Endothelial cell of umbilical vein (primary cell): ENCODE measurements at regions not wholly inside any gene's neighbourhood (a gene's known extent, or its start where the extent isn't known, plus 50 kb on each side); places are given as distances from the start of the nearest gene placed in this dataset.

ENCODE experiments used
- BruUV-seq: library from RNA; stranded (reverse); fragments of 400-500 nt; replicated peaks from 2 replicates; lab custom pipeline; 2021; lab: Mats Ljungman, UMichigan
- CTCF ChIA-PET: fragments of 300-600, 350-600 bp; sonication (Branson Sonifier 250); formaldehyde crosslinking; loops from one replicate; lab custom pipeline; 2021; ENCODE audit warnings: antibody characterized with exemption, inconsistent platforms; lab: Charles Lee
- POLR2A ChIA-PET: fragments of 300-600, 350-600 bp; sonication (Branson Sonifier 250); formaldehyde crosslinking; loops from one replicate; lab custom pipeline; 2021; ENCODE audit warnings: antibody characterized with exemption, inconsistent platforms; lab: Charles Lee
- DNase-seq: peaks from one replicate; pipeline ENCODE4 v3.0.0-alpha.2; 2011; ENCODE audit warnings: low read depth, low spot score
- FAIRE-seq: peaks from 2 replicates; lab custom pipeline; 2011; peaks lifted over from hg19 to GRCh38; lab: Jason Lieb, UNC
- H2AFZ ChIP-seq: 2 replicates; pipeline ENCODE4 v1.6.0; 2012; ENCODE audit warnings: low read depth, low read length, control low read depth, inconsistent platforms
- H3K27ac ChIP-seq: 2 replicates; pipeline ENCODE4 v1.5.1; 2011; ENCODE audit warnings: low read depth, mild to moderate bottlenecking, control low read depth, low read length, moderate library complexity; ENCODE audit not compliant: insufficient read depth
- H3K27me3 ChIP-seq, 2 experiments: 2 replicates each; pipeline versions ENCODE4 v1.6.0 to v1.6.1; 2011; ENCODE audit warnings: low read length in 2 of 2, mixed read lengths in 1 of 2; ENCODE audit not compliant: control insufficient read depth in 2 of 2, insufficient read depth in 2 of 2
- H3K36me3 ChIP-seq, 2 experiments: 2 replicates in 1 of 2; 3 replicates in 1 of 2; pipeline ENCODE4 v1.5.1; 2011; ENCODE audit warnings: low read length in 2 of 2, mild to moderate bottlenecking in 1 of 2, moderate library complexity in 1 of 2; ENCODE audit not compliant: control insufficient read depth in 2 of 2, insufficient read depth in 2 of 2; ENCODE audit errors: extremely low read depth in 1 of 2
- H3K4me1 ChIP-seq: 3 replicates; pipeline ENCODE4 v1.5.1; 2011; ENCODE audit warnings: mild to moderate bottlenecking, low read length; ENCODE audit not compliant: control insufficient read depth, insufficient read depth; ENCODE audit errors: extremely low read depth
- H3K4me2 ChIP-seq: 2 replicates; pipeline ENCODE4 v1.6.1; 2011; ENCODE audit warnings: low read length, control low read depth, mixed read lengths; ENCODE audit not compliant: insufficient read depth
- H3K4me3 ChIP-seq, 3 experiments: fragments of 200-600 bp in 1 of 3; sonication (generic), shearing (Covaris generic) in 1 of 3; replicated peaks in 1 of 3; 2 replicates each; pipeline ENCODE4 v1.5.1; 2011 to 2016; ENCODE audit warnings: control low read depth in 3 of 3, low read length in 3 of 3, mild to moderate bottlenecking in 2 of 3, inconsistent platforms in 1 of 3, low read depth in 1 of 3, moderate library complexity in 1 of 3; ENCODE audit not compliant: insufficient read depth in 1 of 3
- H3K79me2 ChIP-seq: 2 replicates; pipeline ENCODE4 v1.6.0; 2012; ENCODE audit warnings: low read length, inconsistent platforms; ENCODE audit not compliant: control insufficient read depth, insufficient read depth
- H3K9ac ChIP-seq: replicated peaks from 2 replicates; pipeline ENCODE3; 2011; ENCODE audit warnings: low read length, control low read depth; ENCODE audit not compliant: insufficient read depth; ENCODE audit errors: extremely low read depth
- H3K9me1 ChIP-seq: replicated peaks from 3 replicates; pipeline ENCODE4 v1.6.0; 2011; ENCODE audit warnings: mild to moderate bottlenecking, low read length; ENCODE audit not compliant: control insufficient read depth, insufficient read depth; ENCODE audit errors: extremely low read depth
- H3K9me3 ChIP-seq: replicated peaks from 2 replicates; pipeline ENCODE4 v1.5.1; 2012; ENCODE audit warnings: low read length, inconsistent platforms; ENCODE audit not compliant: control insufficient read depth, insufficient read depth
- H4K20me1 ChIP-seq: replicated peaks from 2 replicates; pipeline ENCODE3; 2011; ENCODE audit warnings: mild to moderate bottlenecking, low read length; ENCODE audit not compliant: control insufficient read depth, insufficient read depth; ENCODE audit errors: extremely low read depth
- EZH2 ChIP-seq: IDR thresholded peaks from 2 replicates; pipeline ENCODE4 v1.6.1; 2012; ENCODE audit warnings: borderline replicate concordance, low read depth, mild to moderate bottlenecking, moderate library complexity, low read length, inconsistent platforms; ENCODE audit not compliant: severe bottlenecking
- FOS ChIP-seq: IDR thresholded peaks from 2 replicates; pipeline ENCODE4 v1.6.1; 2011; ENCODE audit warnings: mild to moderate bottlenecking, low read length, moderate library complexity, borderline replicate concordance; ENCODE audit not compliant: insufficient read depth
- GATA2 ChIP-seq: IDR thresholded peaks from 2 replicates; pipeline ENCODE4 v1.7.0; 2011; ENCODE audit warnings: low read depth, mild to moderate bottlenecking, moderate library complexity, mixed read lengths, low read length; ENCODE audit not compliant: insufficient read length, insufficient read depth
- JUN ChIP-seq: IDR thresholded peaks from 2 replicates; pipeline ENCODE4 v1.6.1; 2011; ENCODE audit warnings: borderline replicate concordance, low read depth; ENCODE audit not compliant: insufficient read length, insufficient read depth
- MYC ChIP-seq: IDR thresholded peaks from one replicate; pipeline ENCODE4 v1.6.1; 2011; ENCODE audit warnings: mild to moderate bottlenecking, low read depth, low read length
- POLR2A ChIP-seq: IDR thresholded peaks from 2 replicates; pipeline ENCODE4 v1.6.1; 2012; ENCODE audit warnings: low read depth, mild to moderate bottlenecking, control low read depth, low read length
- POLR2AphosphoS5 ChIP-seq: IDR thresholded peaks from 2 replicates; pipeline ENCODE4 v1.6.1; 2012; ENCODE audit warnings: low read depth, mild to moderate bottlenecking, control low read depth, low read length, moderate library complexity; ENCODE audit not compliant: insufficient read depth
- dilution Hi-C: fragments of 300-500 bp; cut with MboI; formaldehyde crosslinking; loops from one replicate; pipeline ENCODE4 v1.15.0; 2019; ENCODE audit warnings: low sequenced_read_pairs; ENCODE audit not compliant: extremely low pct_ligation_motif_present
- intact Hi-C: fragments of 100-400 bp; cut with micrococcal nuclease; formaldehyde crosslinking; loops from one replicate; pipeline ENCODE4 v1.10.0; 2022
- TF ChIP-seq, protein P1 (sequence below), 2 donors: IDR thresholded peaks; 1 replicate in 1 of 2; 2 replicates in 1 of 2; pipeline ENCODE4 v1.5.1; 2011; ENCODE audit warnings: low read length in 2 of 2, mild to moderate bottlenecking in 2 of 2, moderate library complexity in 2 of 2, control low read depth in 1 of 2, inconsistent platforms in 1 of 2, low read depth in 1 of 2; ENCODE audit not compliant: insufficient read depth in 1 of 2; ENCODE audit errors: extremely low read depth in 1 of 2
- TF ChIP-seq, protein P2 (sequence below): IDR thresholded peaks from 2 replicates; pipeline ENCODE4 v1.6.1; 2011; ENCODE audit not compliant: insufficient read depth, insufficient read length

DNA sequence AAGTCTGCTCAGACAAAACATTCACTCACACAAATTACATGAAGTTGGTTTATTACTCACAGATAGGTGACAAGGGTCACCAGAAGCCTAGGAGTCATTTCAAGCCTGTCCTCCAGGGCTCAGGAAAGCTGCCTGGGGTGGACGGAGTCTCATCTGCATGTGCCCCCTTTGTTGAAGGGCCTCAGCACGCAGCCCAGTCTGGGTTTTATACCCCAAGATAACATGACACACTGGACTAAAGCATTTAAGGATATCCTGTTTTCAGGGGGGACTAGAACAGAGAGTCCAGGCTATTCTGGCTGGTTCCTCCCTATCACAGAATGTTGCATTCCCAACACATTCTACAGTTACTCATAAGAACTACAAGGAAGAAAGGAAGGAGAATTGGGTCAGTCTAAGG lies 164.7 kb downstream of the MREG start:
- dilution Hi-C loops (no loop called here), intact Hi-C loops (loop anchor here (1.0 to 5.0 kb wide), 12 partner anchors 14 to 1036 kb away; partner anchors contain the start of gene FN1)
- BruUV-seq, result no TSS peak
- H4K20me1 ChIP-seq, result no peaks in the 10 kb centered on the region
- H3K27me3 ChIP-seq, result no peaks in the 10 kb centered on the region
- peak; percentile 39 for TF ChIP-seq MYC
- peak; percentile 100 for TF ChIP-seq POLR2A
- TF ChIP-seq, protein P1, sequence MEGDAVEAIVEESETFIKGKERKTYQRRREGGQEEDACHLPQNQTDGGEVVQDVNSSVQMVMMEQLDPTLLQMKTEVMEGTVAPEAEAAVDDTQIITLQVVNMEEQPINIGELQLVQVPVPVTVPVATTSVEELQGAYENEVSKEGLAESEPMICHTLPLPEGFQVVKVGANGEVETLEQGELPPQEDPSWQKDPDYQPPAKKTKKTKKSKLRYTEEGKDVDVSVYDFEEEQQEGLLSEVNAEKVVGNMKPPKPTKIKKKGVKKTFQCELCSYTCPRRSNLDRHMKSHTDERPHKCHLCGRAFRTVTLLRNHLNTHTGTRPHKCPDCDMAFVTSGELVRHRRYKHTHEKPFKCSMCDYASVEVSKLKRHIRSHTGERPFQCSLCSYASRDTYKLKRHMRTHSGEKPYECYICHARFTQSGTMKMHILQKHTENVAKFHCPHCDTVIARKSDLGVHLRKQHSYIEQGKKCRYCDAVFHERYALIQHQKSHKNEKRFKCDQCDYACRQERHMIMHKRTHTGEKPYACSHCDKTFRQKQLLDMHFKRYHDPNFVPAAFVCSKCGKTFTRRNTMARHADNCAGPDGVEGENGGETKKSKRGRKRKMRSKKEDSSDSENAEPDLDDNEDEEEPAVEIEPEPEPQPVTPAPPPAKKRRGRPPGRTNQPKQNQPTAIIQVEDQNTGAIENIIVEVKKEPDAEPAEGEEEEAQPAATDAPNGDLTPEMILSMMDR (IDR thresholded peaks at IDR 0.05; ENCODE audit: extremely low read depth in 1 of 2, insufficient read depth in 1 of 2, low read depth in 1 of 2, low read length in 2 of 2), result peak; percentile 13 to 18
- peak; percentile 100 for TF ChIP-seq POLR2AphosphoS5
- TF ChIP-seq FOS, result peak; percentile 88
- TF ChIP-seq, protein P2, sequence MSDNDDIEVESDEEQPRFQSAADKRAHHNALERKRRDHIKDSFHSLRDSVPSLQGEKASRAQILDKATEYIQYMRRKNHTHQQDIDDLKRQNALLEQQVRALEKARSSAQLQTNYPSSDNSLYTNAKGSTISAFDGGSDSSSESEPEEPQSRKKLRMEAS, result peak; percentile 40
- peak; percentile 88 for TF ChIP-seq GATA2
- peak; percentile 78 for TF ChIP-seq JUN
- no peak for TF ChIP-seq EZH2
- H2AFZ ChIP-seq, result no peak overlapping the region
- no peaks in the 10 kb centered on the region for H3K9me1 ChIP-seq
- no peaks in the 10 kb centered on the region for H3K36me3 ChIP-seq
- peak; percentile 79 for FAIRE-seq
- peak overlapping the region; percentile 28 to 91 (median 58) for H3K4me3 ChIP-seq
- peak overlapping the region; percentile 98 for H3K9ac ChIP-seq
- peaks cover 38% of the 10 kb centered on the region for H3K79me2 ChIP-seq
- H3K27ac ChIP-seq, result peak overlapping the region; percentile 98
- no peaks in the 10 kb centered on the region for H3K9me3 ChIP-seq
- ChIA-PET CTCF (interaction anchor here (1.1 to 1.2 kb wide), 3 partner anchors 14 to 83 kb away, joined by 3 read pairs; no protein-coding TSS in a partner anchor), POLR2A (interaction anchor here (0.9 to 1.5 kb wide), 3 partner anchors 13 to 416 kb away, joined by 3 to 5 read pairs (median 4); no protein-coding TSS in a partner anchor)
- peaks cover 72% of the 10 kb centered on the region for H3K4me1 ChIP-seq
- peak overlapping the region; percentile 92 for H3K4me2 ChIP-seq
- peak; percentile 98 for DNase-seq
